ACC112 (cell line): ENCODE measurements at regions not wholly inside any gene's neighbourhood (a gene's known extent, or its start where the extent isn't known, plus 50 kb on each side); places are given as distances from the start of the nearest gene placed in this dataset.
"Not testable (repeated sequence)": the region's sequence is repeated elsewhere in the genome, so short reads cannot be mapped to it uniquely, and the experiment has no call there.

Source experiments
- H2AFZ ChIP-seq: fragments of 200-600 bp; sonication (generic); one replicate; pipeline ENCODE4 v1.6.0; 2017; ENCODE audit warnings: antibody characterized with exemption, low read length; ENCODE audit not compliant: unreplicated experiment
- H3K27ac ChIP-seq: fragments of 200-600 bp; sonication (generic); 2 replicates; pipeline ENCODE4 v1.5.1; 2014; ENCODE audit warnings: low read depth, mild to moderate bottlenecking, antibody characterized with exemption, low read length, moderate library complexity
- H3K27me3 ChIP-seq: fragments of 200-600 bp; sonication (generic); 2 replicates; pipeline ENCODE4 v1.6.1; 2014; ENCODE audit warnings: mild to moderate bottlenecking, antibody characterized with exemption, low read length, moderate library complexity, mixed read lengths; ENCODE audit not compliant: insufficient read depth
- H3K36me3 ChIP-seq: fragments of 200-600 bp; sonication (generic); 2 replicates; pipeline ENCODE4 v1.6.1; 2016; ENCODE audit warnings: mild to moderate bottlenecking, antibody characterized with exemption, low read length, moderate library complexity, mixed read lengths; ENCODE audit not compliant: insufficient read depth
- H3K4me1 ChIP-seq: fragments of 200-600 bp; sonication (generic); one replicate; pipeline ENCODE4 v1.6.1; 2016; ENCODE audit warnings: low read length, mixed read lengths; ENCODE audit not compliant: insufficient read depth, unreplicated experiment, control insufficient read depth
- H3K4me3 ChIP-seq: fragments of 200-600 bp; sonication (generic); 2 replicates; pipeline ENCODE4 v1.5.1; 2014; ENCODE audit warnings: mild to moderate bottlenecking, low read depth, low read length
- H3K79me2 ChIP-seq: fragments of 200-600 bp; sonication (generic); one replicate; pipeline ENCODE4 v1.6.0; 2016; ENCODE audit warnings: low read length; ENCODE audit not compliant: control insufficient read depth, unreplicated experiment, insufficient read depth

GRCh38 chr2:91742973-91743490 is 3051.6 kb downstream of the RPIA start:
- not testable (repeated sequence) for H3K27ac ChIP-seq, H3K4me3 ChIP-seq, H3K4me1 ChIP-seq, H3K79me2 ChIP-seq, H2AFZ ChIP-seq, H3K36me3 ChIP-seq
- peaks cover 22% of the 10 kb centered on the region; the same call in 1 of the 2 replicates for H3K27me3 ChIP-seq

DNA sequence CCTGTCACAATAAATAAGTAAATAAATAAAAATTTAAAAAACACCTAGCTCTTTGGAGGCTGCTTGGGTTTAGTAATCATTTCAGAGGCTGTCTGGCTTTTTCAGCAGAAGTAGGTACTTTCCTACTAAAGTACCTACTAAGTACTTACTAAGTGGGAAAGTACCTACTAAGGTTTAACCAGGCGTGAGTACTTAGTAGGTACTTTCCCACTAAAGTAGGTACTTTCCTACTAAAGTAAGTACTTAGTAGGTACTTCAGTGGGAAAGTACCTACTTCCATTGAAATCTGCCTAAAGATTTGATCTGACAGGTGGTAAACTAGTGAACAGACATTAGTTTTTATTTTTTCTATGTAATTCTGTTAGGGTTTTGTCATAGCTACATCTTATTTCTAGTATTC is 3052.4 kb downstream of the RPIA start:
- H3K27ac ChIP-seq, H3K36me3 ChIP-seq, H3K4me1 ChIP-seq, H3K4me3 ChIP-seq, H2AFZ ChIP-seq, H3K79me2 ChIP-seq: not testable (repeated sequence)
- H3K27me3 ChIP-seq = peaks cover 25% of the 10 kb centered on the region; the same call in 1 of the 2 replicates

DNA sequence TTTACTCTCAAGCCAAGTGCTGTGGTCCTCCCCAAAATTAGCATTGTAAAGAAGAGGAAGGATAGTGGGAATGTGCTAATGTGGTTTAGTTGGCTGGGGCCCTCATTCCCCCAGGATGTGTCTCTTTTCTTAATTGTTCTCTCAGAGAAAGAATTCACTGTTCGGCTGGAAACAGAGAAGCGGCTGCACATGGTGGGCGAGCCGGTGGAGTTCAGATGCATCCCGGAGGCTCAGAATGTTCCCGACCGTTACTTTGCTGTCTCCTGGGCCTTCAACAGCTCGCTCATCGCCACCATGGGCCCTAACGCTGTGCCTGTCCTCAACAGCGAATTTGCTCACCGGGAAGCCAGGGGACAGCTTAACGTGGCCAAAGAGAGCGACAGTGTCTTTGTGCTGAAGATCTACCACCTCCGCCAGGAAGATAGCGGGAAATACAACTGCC is 3053.2 kb downstream of the RPIA start:
- not testable (repeated sequence) for H3K4me1 ChIP-seq, H3K27ac ChIP-seq, H3K36me3 ChIP-seq, H3K4me3 ChIP-seq, H2AFZ ChIP-seq, H3K79me2 ChIP-seq
- peaks cover 24% of the 10 kb centered on the region; the same call in 1 of the 2 replicates for H3K27me3 ChIP-seq

DNA sequence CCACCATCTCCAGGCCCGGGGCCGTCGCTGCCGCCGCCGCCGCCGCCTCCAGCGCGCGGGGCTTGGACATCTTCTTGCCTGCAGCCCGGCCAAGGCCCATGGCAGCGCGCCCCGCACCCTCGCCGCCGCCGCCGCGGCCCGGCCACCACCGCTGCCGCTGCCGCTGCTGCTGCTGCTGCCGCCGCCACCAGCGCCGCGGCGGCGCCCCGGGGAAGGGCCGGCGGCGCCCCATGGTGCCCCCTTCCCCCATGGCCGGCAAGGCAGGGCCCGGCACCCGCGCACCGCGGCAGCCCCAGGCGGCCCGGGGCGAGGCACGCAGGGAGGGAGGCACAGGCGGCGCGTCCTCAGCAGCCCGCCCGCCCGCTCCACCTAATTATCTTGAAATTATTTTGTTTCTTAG is 3057.4 kb downstream of the RPIA start:
- Histone ChIP-seq H3K79me2 (no peaks in the 10 kb centered on the region), H3K27ac (no peak overlapping the region), H3K27me3 (peaks cover 18% of the 10 kb centered on the region; the same call in 1 of the 2 replicates), H3K4me3 (no peak overlapping the region), H2AFZ (no peak overlapping the region), H3K4me1 (no peaks in the 10 kb centered on the region), H3K36me3 (no peaks in the 10 kb centered on the region)

DNA sequence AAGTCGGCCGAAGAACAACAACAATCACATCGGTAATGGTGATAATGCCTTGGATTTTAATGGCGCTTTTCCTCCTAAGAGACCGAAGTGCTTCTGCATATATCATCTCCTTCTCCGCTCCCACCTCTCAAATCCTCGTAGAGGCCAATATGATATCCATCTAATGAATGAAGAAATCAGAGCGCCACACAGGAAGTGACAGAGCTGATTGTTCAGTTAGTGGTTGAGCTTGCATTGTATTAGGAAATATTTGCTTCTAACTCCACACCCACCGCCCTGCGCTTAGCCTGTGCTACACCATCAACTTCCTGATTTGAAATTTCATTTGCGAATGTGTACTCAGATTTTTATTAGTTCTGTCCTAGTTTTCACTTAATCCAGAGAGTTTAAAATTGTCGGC is 3058.2 kb downstream of the RPIA start:
- H3K4me1 ChIP-seq, H3K27ac ChIP-seq, H2AFZ ChIP-seq, H3K79me2 ChIP-seq, H3K4me3 ChIP-seq, H3K36me3 ChIP-seq: not testable (repeated sequence)
- H3K27me3 ChIP-seq = peaks cover 14% of the 10 kb centered on the region; the same call in 1 of the 2 replicates

GRCh38 chr2:91759361-91759941 is 3068.0 kb downstream of the RPIA start:
- H3K4me1 ChIP-seq, H3K79me2 ChIP-seq, H3K4me3 ChIP-seq, H3K27ac ChIP-seq, H3K27me3 ChIP-seq, H3K36me3 ChIP-seq, H2AFZ ChIP-seq: not testable (repeated sequence)

GRCh38 chr2:91760672-91761071 is 3069.2 kb downstream of the RPIA start:
- H3K36me3 ChIP-seq, H3K27me3 ChIP-seq, H3K79me2 ChIP-seq, H3K4me1 ChIP-seq, H3K4me3 ChIP-seq, H2AFZ ChIP-seq, H3K27ac ChIP-seq: not testable (repeated sequence)

- H3K27ac ChIP-seq, H3K79me2 ChIP-seq, H3K27me3 ChIP-seq, H3K4me3 ChIP-seq, H3K36me3 ChIP-seq, H2AFZ ChIP-seq: not testable (repeated sequence)
- peaks cover 14% of the 10 kb centered on the region for H3K4me1 ChIP-seq
Observed at GRCh38 chr2:91762312-91762711, 3070.8 kb downstream of the RPIA start.

DNA sequence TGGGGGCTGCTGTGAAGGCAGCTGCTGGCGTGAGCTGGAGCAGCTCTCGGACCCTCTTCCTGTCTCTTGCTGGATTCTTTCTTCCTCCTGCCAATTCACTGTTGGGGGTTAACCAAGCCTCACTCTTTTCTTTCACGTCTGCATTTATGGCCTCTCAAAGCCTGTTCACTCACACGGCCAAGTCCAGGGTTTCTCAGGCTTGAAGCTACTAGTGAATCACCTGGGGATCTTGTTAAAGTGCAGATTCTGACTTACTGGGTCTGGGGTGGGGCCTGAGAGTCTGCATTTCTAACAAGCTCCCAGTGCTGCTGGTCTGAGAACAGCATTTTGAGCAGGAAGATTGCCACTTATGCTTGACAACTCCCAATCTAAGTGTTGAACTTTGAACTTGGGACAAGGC is 3072.2 kb downstream of the RPIA start:
- Histone ChIP-seq H3K4me1 (peaks cover 19% of the 10 kb centered on the region), H3K27ac (peak overlapping the region; percentile 92; the same call in 1 of the 2 replicates)
- not testable (repeated sequence) for H3K27me3 ChIP-seq, H3K36me3 ChIP-seq, H2AFZ ChIP-seq, H3K4me3 ChIP-seq, H3K79me2 ChIP-seq

GRCh38 chr2:91764581-91765002 is 3073.1 kb downstream of the RPIA start:
- not testable (repeated sequence) for H3K79me2 ChIP-seq, H3K36me3 ChIP-seq, H3K4me3 ChIP-seq, H3K27me3 ChIP-seq, H2AFZ ChIP-seq
- Histone ChIP-seq H3K4me1 (peaks cover 19% of the 10 kb centered on the region), H3K27ac (peak overlapping the region; percentile 92)

- not testable (repeated sequence) for H3K36me3 ChIP-seq, H3K79me2 ChIP-seq, H2AFZ ChIP-seq, H3K4me3 ChIP-seq, H3K27me3 ChIP-seq
- Histone ChIP-seq H3K4me1 (peaks cover 19% of the 10 kb centered on the region), H3K27ac (peak overlapping the region; percentile 92)
Observed at GRCh38 chr2:91765018-91765754, 3073.7 kb downstream of the RPIA start.
